Activated T-helper 17 cell treated with anti-CD3 and anti-CD28 coated beads, Interleukin-2, amount 50 U/mL, for 72 hours (primary cell): ENCODE measurements at regions not wholly inside any gene's neighbourhood (a gene's known extent, or its start where the extent isn't known, plus 50 kb on each side); places are given as distances from the start of the nearest gene placed in this dataset.
A peak's percentile ranks its signal among the peaks of the same experiment; 100 is the strongest.

Source experiments
- ATAC-seq: fragments of 150-1000 bp; cut with Tn5 transposase; replicated peaks from 2 replicates; pipeline ENCODE4 v1.10.0; 2021; ENCODE audit warnings: mild to moderate bottlenecking, moderate library complexity
- H3K27ac Mint-ChIP-seq: one replicate; pipeline ENCODE4 v1.8.0; 2022; ENCODE audit warnings: mixed read lengths
- H3K27me3 Mint-ChIP-seq: one replicate; pipeline ENCODE4 v1.8.0; 2022; ENCODE audit warnings: mixed read lengths
- H3K36me3 Mint-ChIP-seq: one replicate; pipeline ENCODE4 v1.8.0; 2022; ENCODE audit warnings: low read depth, mild to moderate bottlenecking, mixed read lengths
- H3K4me1 Mint-ChIP-seq: one replicate; pipeline ENCODE4 v1.8.0; 2022; ENCODE audit warnings: mixed read lengths
- H3K4me3 Mint-ChIP-seq: one replicate; pipeline ENCODE4 v1.8.0; 2022; ENCODE audit warnings: mild to moderate bottlenecking, mixed read lengths
- H3K9me3 Mint-ChIP-seq: one replicate; pipeline ENCODE4 v1.8.0; 2022; ENCODE audit warnings: mixed read lengths

DNA sequence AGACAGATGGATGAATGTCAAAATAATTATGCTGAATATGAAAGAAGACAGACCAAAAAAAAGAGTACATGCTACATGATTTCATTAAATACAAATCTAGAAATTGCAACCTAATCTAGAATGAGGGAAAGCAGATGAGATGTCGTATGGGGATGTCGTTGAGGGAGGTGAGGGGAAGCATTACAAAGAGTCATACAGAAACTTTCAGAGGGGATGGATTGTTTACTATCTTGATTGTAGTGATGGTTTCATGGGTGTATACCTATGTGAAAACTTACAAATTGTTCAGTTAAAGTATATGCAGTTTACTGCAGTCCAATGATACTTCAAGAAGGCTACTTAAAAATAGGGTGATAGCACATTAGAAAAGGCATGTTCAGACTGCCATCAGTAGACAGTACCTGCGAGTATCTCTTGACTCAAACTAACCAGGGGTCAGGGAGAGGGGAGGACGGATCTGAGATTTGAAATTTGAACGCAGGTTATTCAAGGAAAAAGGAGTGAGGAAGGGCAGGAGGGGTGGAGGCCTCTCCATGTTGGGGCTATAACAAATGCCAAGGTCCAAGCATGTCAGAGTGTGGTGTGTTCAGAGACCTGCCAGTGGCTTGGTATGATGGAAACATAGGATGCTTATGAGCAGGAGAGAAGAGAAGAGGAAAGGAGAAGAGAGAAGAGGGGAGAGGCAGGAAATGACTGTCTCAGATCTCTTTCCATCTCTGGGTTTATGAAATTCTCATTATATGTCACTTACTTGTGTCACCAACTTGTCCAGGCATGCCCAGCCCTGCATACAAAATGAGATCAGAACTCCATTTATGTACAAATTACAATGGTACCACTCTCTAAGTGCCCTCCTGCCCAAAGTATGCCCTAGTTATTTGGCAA, 257.3 kb upstream of the CXCR4 start:
- Mint-ChIP-seq H3K27me3 (no peaks in the 10 kb centered on the region), H3K36me3 (peaks cover 7% of the 10 kb centered on the region), H3K4me1 (peaks cover 32% of the 10 kb centered on the region), H3K9me3 (no peaks in the 10 kb centered on the region), H3K4me3 (peak overlapping the region; percentile 75), H3K27ac (peak overlapping the region; percentile 98)
- peak; percentile 82 for ATAC-seq

DNA sequence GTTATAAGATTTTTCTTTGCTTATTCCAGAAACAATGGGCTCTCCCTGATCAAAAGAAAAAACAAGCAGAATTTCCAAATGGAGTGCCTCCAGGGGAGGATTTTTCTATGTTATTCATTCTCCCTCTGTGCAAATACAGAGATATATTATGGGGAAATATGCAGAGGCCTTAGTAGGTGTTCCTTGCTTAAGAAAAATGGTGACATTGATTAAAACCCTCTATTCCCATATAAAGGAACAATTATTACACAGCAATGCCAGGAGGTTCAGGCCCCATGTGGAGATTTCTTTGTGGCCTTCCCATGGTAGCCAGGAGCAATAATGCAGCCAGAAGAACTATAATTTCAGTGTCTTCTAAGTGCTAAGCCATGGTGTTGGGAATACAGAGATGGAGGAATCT, 255.9 kb upstream of the CXCR4 start:
- H3K9me3 Mint-ChIP-seq: no peaks in the 10 kb centered on the region
- H3K27ac Mint-ChIP-seq: peak overlapping the region; percentile 98
- peaks cover 3% of the 10 kb centered on the region for H3K27me3 Mint-ChIP-seq
- H3K36me3 Mint-ChIP-seq: peaks cover 7% of the 10 kb centered on the region
- ATAC-seq: no peak
- H3K4me3 Mint-ChIP-seq: peak overlapping the region; percentile 75
- H3K4me1 Mint-ChIP-seq: peaks cover 32% of the 10 kb centered on the region

DNA sequence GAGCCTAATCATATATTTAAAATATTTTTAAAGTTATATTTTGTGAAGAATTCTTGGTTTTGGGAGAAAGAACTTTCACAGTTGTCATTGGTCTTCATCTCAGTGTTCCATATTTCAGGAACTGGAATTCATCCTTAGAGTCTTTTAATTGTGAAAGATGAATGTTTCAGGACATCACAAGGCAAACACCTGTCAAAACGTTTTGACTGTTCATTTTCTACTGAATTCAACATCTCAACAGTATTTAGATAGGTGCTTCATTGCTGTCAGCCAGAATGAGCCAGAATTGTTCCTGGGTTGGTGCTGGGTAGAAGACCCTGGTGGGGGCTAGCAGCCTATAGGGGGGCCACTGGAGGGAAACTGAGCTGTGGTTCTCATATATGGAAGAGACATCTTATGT, 255.1 kb upstream of the CXCR4 start:
- Mint-ChIP-seq H3K9me3 (no peaks in the 10 kb centered on the region), H3K4me3 (no peak overlapping the region), H3K4me1 (peaks cover 27% of the 10 kb centered on the region), H3K36me3 (peaks cover 7% of the 10 kb centered on the region), H3K27me3 (peaks cover 3% of the 10 kb centered on the region), H3K27ac (no peak overlapping the region)
- ATAC-seq: no peak

DNA sequence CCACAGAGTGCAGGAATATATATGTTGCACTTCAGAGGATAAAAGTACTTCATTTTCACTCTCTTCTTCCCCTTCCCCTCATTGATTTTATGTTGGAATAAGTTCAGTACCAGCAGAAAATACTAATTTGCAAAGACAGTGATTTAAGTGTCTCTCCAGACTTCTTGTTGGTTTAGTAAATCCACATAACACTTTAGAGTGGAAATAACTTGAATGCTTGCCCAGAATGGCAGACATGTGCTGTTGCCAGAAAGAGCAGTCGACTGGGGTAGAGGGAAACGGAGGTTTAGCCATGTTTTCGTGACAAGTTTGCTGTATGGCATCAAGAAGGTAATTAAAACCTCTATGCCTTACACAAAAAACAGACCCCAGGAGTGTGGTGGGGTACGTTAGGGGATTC, 246.0 kb upstream of the CXCR4 start:
- H3K4me1 Mint-ChIP-seq: peaks cover 27% of the 10 kb centered on the region
- H3K4me3 Mint-ChIP-seq: peak overlapping the region; percentile 67
- H3K27me3 Mint-ChIP-seq: no peaks in the 10 kb centered on the region
- peak overlapping the region; percentile 90 for H3K27ac Mint-ChIP-seq
- peaks cover 3% of the 10 kb centered on the region for H3K9me3 Mint-ChIP-seq
- H3K36me3 Mint-ChIP-seq: peaks cover 6% of the 10 kb centered on the region
- no peak for ATAC-seq

DNA sequence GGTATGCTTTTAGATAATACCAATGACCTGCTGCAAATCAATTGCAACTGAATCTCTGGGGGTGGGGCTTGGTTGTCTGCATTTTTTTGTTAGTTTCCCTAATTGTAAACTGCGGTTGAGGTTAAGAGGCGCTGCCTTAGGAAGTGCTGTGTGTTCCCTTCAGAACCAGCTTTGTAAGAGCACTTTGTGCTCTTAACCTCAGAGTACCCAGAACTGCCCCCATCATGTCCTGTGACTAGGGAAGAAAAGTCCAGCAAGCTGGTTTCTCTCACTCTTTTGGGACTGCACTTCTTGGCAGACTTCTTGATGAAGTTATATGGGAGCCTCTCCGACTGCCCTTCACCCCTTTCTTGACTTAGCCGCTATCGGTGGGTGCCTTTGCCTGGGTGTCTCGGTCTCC, 245.5 kb upstream of the CXCR4 start:
- peak overlapping the region; percentile 90 for H3K27ac Mint-ChIP-seq
- peaks cover 31% of the 10 kb centered on the region for H3K4me1 Mint-ChIP-seq
- H3K4me3 Mint-ChIP-seq: peak overlapping the region; percentile 67
- no peaks in the 10 kb centered on the region for H3K27me3 Mint-ChIP-seq
- no peak for ATAC-seq
- peaks cover 6% of the 10 kb centered on the region for H3K36me3 Mint-ChIP-seq
- peaks cover 3% of the 10 kb centered on the region for H3K9me3 Mint-ChIP-seq

DNA sequence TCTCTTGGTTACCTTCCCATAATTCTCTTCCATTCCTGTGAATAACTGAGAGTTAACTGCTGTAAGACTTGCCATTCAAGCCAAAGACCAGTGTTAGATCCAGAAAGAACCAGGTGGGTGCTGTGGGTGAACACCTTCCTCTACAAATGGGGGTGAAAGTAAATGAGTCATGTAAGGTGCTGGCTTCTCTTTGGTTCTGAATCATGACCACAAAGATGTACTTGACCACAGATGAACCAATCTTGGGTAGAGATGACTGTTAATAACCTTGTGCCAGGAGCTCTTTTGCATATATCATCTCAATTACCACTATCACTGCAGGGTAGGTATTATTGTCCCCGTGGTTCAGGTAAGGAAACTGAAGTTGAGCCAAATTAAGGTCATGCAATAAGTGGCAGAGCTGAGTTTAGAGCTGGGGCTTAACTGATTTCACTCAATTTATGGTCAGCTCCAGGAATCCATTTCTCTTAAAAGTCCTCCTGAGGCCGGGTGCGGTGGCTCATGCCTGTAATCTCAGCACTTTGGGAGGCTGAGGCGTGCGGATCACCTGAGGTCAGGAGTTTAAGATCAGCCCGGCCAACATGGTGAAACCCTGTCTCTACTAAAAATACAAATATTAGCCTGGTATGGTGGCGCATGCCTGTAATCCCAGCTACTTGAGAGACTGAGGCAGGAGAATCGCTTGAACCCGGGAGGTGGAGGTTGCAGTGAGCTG, 244.9 kb upstream of the CXCR4 start:
- Mint-ChIP-seq H3K36me3 (peaks cover 6% of the 10 kb centered on the region), H3K4me1 (peaks cover 34% of the 10 kb centered on the region), H3K4me3 (peak overlapping the region; percentile 67), H3K27me3 (no peaks in the 10 kb centered on the region), H3K9me3 (peaks cover 3% of the 10 kb centered on the region), H3K27ac (peak overlapping the region; percentile 90)
- ATAC-seq: peak; percentile 88

DNA sequence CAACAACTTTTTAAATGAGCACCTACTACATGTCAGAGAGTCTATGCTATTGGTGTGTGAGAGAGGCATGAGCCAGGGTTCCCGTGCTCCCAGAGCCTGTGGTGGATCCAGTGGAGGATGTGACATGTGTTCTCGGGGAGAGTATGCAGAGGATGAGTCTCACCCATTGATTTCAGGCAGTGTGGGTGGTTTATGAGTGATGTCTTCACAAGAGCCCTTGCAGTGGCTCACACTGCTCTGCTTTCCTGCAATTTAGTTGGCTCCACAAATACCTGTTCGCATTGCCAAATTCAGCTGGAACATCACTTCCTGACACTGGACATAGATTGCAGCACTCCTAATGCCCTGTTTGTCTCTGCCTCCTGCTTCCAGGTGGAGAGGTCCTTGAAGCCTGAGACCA, 243.6 kb upstream of the CXCR4 start:
- Mint-ChIP-seq H3K4me3 (peak overlapping the region; percentile 67), H3K27me3 (no peaks in the 10 kb centered on the region), H3K9me3 (peaks cover 3% of the 10 kb centered on the region), H3K27ac (peak overlapping the region; percentile 24), H3K36me3 (peaks cover 6% of the 10 kb centered on the region), H3K4me1 (peaks cover 34% of the 10 kb centered on the region)
- ATAC-seq: peak; percentile 56

DNA sequence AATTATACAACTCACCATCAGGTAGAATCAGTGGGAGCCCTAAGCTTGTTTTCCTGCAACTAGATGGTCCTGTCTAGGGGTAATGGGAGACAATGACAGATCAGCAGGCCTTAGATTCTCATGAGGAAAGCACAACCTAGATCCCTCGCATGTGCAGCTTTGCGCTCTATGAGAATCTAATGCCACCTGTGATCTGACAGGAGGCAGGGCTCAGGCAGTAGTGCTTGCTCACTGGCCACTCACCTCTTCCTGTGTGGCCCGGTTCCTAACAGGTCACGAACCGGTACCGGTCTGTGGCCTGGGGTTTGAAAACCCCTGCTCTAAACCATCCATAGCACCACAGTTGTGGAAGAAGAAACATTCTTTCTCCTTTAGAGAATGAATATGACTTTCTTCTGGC, 242.8 kb upstream of the CXCR4 start:
- Mint-ChIP-seq H3K4me1 (peaks cover 40% of the 10 kb centered on the region), H3K36me3 (peaks cover 6% of the 10 kb centered on the region), H3K27ac (peak overlapping the region; percentile 24), H3K9me3 (peaks cover 3% of the 10 kb centered on the region), H3K27me3 (no peaks in the 10 kb centered on the region), H3K4me3 (peak overlapping the region; percentile 67)
- ATAC-seq: no peak

DNA sequence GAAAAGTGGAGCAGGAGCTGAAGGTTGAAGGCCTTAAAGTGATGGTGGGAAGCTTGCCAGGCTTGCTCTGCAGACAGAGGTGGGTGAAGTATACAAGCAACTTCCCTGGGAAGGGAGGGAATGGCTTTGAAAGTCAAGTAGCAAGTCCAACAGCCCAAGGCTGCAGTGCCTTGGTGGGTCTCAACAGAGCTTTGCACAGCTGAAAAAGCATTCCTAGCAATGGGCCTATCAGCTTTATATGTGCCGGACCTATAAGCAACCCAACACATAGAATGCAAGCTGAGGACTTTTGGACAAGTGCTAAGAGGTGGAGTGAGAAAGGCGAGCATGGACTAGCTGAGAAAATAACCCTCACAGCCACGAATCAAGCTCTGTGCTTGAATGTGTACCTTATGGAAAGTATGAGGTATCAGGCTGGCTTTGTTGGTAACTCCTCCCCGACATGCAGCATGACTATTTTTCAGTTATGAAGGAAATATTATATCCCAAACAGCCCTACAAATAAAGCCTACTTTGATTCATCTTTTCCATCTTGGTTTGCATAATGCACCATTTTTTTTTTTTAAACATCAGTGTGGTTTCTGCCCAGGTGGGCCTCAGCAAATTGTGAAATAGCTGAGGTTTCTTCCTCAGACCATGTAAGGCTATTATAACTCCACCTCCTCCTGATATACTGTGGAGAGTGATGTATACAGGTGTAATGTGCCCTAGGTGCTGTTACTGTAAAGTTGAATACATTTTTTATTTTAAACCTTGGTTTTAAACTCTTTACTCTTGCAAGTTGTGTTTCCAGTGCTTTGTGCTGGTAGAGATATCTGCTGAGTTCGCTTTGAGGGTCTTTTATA, 241.4 kb upstream of the CXCR4 start:
- Mint-ChIP-seq H3K9me3 (peaks cover 3% of the 10 kb centered on the region), H3K4me1 (peaks cover 40% of the 10 kb centered on the region), H3K4me3 (peak overlapping the region; percentile 34), H3K36me3 (peaks cover 6% of the 10 kb centered on the region), H3K27me3 (no peaks in the 10 kb centered on the region), H3K27ac (peak overlapping the region; percentile 72)
- no peak for ATAC-seq

DNA sequence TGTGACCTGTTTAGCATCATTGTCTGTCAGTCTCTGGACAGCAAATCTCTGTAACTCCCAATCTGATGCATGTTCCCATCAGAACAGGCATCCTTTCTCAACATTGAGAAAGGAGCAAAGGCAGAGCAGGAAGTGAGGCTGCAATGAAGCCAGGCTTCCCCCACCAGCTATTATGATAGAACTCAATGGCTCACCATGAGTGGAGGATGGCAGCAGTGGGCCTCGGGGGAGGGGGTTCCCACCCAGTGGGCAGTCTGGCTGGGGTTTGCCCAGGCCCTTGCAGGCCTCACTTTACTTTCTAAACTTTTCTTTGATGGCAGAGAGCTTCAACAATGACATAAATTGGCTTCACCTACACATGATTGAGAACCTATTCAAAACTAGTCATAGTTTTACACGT, 240.6 kb upstream of the CXCR4 start:
- Mint-ChIP-seq H3K27me3 (no peaks in the 10 kb centered on the region), H3K9me3 (peaks cover 3% of the 10 kb centered on the region), H3K4me1 (peaks cover 35% of the 10 kb centered on the region), H3K36me3 (peaks cover 6% of the 10 kb centered on the region), H3K4me3 (peak overlapping the region; percentile 34), H3K27ac (peak overlapping the region; percentile 72)
- no peak for ATAC-seq

DNA sequence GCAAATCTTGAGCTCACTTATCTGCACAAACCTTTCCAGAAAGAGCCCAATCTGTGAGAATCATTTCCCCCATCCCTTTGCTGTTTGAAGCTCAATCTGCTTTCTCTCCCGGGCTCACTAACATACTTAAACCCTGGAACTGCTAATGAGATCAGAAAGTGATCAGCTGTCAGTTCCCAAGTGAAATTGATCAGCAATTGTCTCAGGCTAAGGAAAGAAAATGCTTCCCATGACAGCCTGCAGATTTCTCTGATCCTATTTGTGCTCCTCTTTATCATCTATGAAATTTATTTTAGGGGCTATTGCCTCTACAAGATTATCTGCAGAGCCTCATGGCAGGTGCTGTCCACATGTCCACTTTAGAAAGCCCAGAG, 239.0 kb upstream of the CXCR4 start:
- no peaks in the 10 kb centered on the region for H3K9me3 Mint-ChIP-seq
- H3K36me3 Mint-ChIP-seq: no peaks in the 10 kb centered on the region
- ATAC-seq: no peak
- H3K27ac Mint-ChIP-seq: no peak overlapping the region
- H3K4me1 Mint-ChIP-seq: peaks cover 23% of the 10 kb centered on the region
- no peaks in the 10 kb centered on the region for H3K27me3 Mint-ChIP-seq
- H3K4me3 Mint-ChIP-seq: no peak overlapping the region

DNA sequence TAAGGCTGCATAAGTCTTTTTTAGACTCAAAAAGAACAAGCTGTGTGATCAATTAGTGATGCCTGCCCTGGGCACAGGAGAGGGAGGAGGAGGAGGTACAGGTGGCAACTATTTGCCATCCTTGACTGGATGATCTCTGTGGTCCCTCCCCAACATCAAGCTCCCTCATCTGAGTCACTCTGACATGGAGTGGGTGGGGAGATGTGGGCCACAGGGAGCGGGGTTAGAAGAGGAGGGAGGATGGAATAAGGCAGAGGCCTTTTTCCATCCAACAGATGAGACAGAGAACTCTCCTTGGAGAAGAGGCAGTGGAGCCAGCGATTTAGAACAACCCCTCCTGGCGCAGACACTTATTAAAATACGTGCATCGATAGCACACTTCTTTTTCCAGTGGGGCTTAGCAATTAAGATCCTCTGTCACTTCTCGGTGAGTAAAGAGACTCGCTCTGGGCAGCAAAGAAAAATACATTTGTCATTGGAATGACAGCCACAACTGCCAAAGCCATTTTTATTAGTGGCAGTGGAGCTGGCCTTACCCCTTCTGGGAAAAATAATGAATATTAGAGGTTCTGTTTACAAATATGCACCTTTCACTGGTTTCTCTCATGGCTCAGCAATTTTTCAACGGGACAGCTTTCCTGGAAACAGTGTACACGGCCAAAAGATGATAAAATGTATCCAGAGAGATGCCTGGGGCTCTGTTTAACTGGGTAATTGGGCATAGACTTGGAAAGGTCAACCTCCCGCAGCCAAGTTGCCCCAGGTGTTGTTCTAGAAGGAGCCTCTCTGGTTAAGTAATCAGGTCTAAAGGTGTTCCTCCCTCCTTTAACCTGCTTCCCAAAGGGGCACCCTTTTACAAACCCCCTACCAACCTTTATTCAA, 238.4 kb upstream of the CXCR4 start:
- Mint-ChIP-seq H3K9me3 (no peaks in the 10 kb centered on the region), H3K27me3 (no peaks in the 10 kb centered on the region), H3K36me3 (no peaks in the 10 kb centered on the region), H3K4me1 (peaks cover 18% of the 10 kb centered on the region), H3K27ac (no peak overlapping the region), H3K4me3 (no peak overlapping the region)
- ATAC-seq: peak; percentile 37

DNA sequence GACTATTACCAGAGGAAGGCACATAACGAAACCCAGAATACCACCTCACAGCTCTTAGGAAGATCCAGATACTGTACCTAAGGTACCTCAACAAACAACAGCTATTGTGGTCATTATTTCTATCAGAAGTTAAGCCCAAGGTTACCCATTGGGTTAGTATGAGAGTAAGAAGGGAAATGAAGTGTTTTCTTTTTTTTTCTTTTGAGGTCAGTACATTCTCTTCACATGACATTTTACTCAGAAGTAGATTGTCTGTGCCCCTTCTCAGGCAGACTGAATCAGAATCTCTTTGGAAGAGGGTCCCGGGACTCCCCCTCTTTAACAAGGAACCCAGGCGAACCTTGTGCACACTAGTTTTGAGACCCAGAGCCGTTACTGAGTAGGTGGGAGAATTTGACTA, 233.7 kb upstream of the CXCR4 start:
- H3K27me3 Mint-ChIP-seq: no peaks in the 10 kb centered on the region
- peaks cover 6% of the 10 kb centered on the region for H3K4me1 Mint-ChIP-seq
- H3K36me3 Mint-ChIP-seq: no peaks in the 10 kb centered on the region
- ATAC-seq: peak; percentile 84
- no peaks in the 10 kb centered on the region for H3K9me3 Mint-ChIP-seq
- H3K27ac Mint-ChIP-seq: peak overlapping the region; percentile 47
- H3K4me3 Mint-ChIP-seq: peak overlapping the region; percentile 26

DNA sequence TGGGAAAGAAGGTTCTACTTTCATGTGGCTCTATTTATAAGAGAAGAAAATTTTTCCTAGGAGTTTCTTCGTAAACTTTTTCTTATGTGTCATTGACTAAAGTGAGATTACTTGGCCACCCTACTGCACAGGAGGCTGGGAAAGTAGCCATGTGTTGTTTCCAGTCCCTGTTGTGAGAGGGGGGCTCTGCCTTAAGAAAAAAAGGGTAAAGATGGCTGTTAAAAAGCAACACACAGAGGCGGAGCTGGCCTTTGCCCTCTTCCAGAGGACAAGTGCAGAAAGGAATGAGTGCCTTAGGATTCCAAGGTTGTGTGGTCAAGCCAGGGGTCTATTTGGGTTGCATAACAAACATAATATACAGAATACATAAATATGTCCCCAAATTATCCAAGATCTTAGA, 230.0 kb upstream of the CXCR4 start:
- Mint-ChIP-seq H3K36me3 (no peaks in the 10 kb centered on the region), H3K27me3 (no peaks in the 10 kb centered on the region), H3K9me3 (no peaks in the 10 kb centered on the region), H3K4me3 (no peak overlapping the region), H3K4me1 (no peaks in the 10 kb centered on the region), H3K27ac (no peak overlapping the region)
- ATAC-seq: no peak
